Gastroesophageal sphincter (tissue), 3 donors: ENCODE measurements at regions not wholly inside any gene's neighbourhood (a gene's known extent, or its start where the extent isn't known, plus 50 kb on each side); places are given as distances from the start of the nearest gene placed in this dataset.

Experiments used
- CTCF ChIP-seq, 4 experiments: fragments of 200-600 bp in 2 of 4; fragments of 450-650 bp in 2 of 4; sonication (generic) in 1 of 4; IDR thresholded peaks; one replicate each; pipeline ENCODE4 v1.5.1; 2017 to 2019; ENCODE audit warnings: antibody characterized with exemption in 4 of 4, mild to moderate bottlenecking in 2 of 4, moderate library complexity in 2 of 4
- EP300 ChIP-seq: sonication (generic); formaldehyde crosslinking; IDR thresholded peaks from one replicate; pipeline ENCODE4 v1.6.1; 2017; ENCODE audit warnings: antibody characterized with exemption, mild to moderate bottlenecking

GRCh38 chr4:110292994-110293744 lies 94.8 kb upstream of the ELOVL6 start:
- TF ChIP-seq EP300 (no peak), CTCF (IDR thresholded peaks at IDR 0.05) (no peak)
